OCI-LY1 (cell line): ENCODE measurements at regions not wholly inside any gene's neighbourhood (a gene's known extent, or its start where the extent isn't known, plus 50 kb on each side); places are given as distances from the start of the nearest gene placed in this dataset.

Experiments used
- H2AFZ ChIP-seq: fragments of 200-600 bp; sonication (generic), shearing (Covaris generic); 2 replicates; pipeline ENCODE4 v1.6.0; 2014; ENCODE audit warnings: antibody characterized with exemption, mild to moderate bottlenecking, low read length
- H3F3A ChIP-seq: fragments of 200-600 bp; sonication (generic), shearing (Covaris generic); 2 replicates; pipeline ENCODE4 v1.6.0; 2014; ENCODE audit warnings: mild to moderate bottlenecking, antibody characterized with exemption, low read length, moderate library complexity; ENCODE audit not compliant: insufficient read depth
- H3K27ac ChIP-seq: fragments of 200-600 bp; sonication (generic); 2 replicates; pipeline ENCODE4 v1.5.1; 2014; ENCODE audit warnings: low read length, mixed run types, mild to moderate bottlenecking, low read depth; ENCODE audit not compliant: poor library complexity, severe bottlenecking
- H3K27me3 ChIP-seq: fragments of 200-600 bp; sonication (generic); 2 replicates; pipeline ENCODE4 v1.6.0; 2014; ENCODE audit warnings: antibody characterized with exemption, mild to moderate bottlenecking, low read length, moderate library complexity; ENCODE audit not compliant: insufficient read depth
- H3K36me3 ChIP-seq: fragments of 200-600 bp; sonication (generic); 2 replicates; pipeline ENCODE4 v1.6.1; 2014; ENCODE audit warnings: mild to moderate bottlenecking, antibody characterized with exemption, low read length, moderate library complexity, mixed read lengths; ENCODE audit not compliant: insufficient read depth
- H3K4me1 ChIP-seq: fragments of 200-600 bp; sonication (generic); 2 replicates; pipeline ENCODE4 v1.5.1; 2014; ENCODE audit warnings: mild to moderate bottlenecking, low read length, moderate library complexity; ENCODE audit not compliant: insufficient read depth, severe bottlenecking
- H3K4me2 ChIP-seq: fragments of 200-600 bp; sonication (generic), shearing (Covaris generic); 2 replicates; pipeline ENCODE4 v1.6.1; 2014; ENCODE audit warnings: low read length
- H3K4me3 ChIP-seq: fragments of 200-600 bp; sonication (generic); 2 replicates; pipeline ENCODE4 v1.5.1; 2014; ENCODE audit warnings: low read length, low read depth, mild to moderate bottlenecking, mixed read lengths; ENCODE audit not compliant: poor library complexity, severe bottlenecking
- H3K79me2 ChIP-seq: fragments of 200-600 bp; shearing (Covaris generic); 2 replicates; pipeline ENCODE4 v1.6.1; 2016; ENCODE audit warnings: mixed run types, low read length, mixed read lengths; ENCODE audit not compliant: insufficient read depth
- H3K9ac ChIP-seq: fragments of 200-600 bp; sonication (generic), shearing (Covaris generic); 2 replicates; pipeline ENCODE4 v1.6.1; 2014; ENCODE audit warnings: mild to moderate bottlenecking, low read length, mixed read lengths
- H3K9me2 ChIP-seq: fragments of 200-600 bp; sonication (generic), shearing (Covaris generic); 2 replicates; pipeline ENCODE4 v1.6.1; 2014; ENCODE audit warnings: low read depth, mild to moderate bottlenecking, low read length, mixed read lengths
- H3K9me3 ChIP-seq: fragments of 200-600 bp; shearing (Covaris generic); 2 replicates; pipeline ENCODE4 v1.6.1; 2014; ENCODE audit warnings: low read length, mixed read lengths
- H4K20me1 ChIP-seq: fragments of 200-600 bp; sonication (generic), shearing (Covaris generic); 2 replicates; pipeline ENCODE4 v1.6.0; 2016; ENCODE audit warnings: mild to moderate bottlenecking, low read length; ENCODE audit not compliant: insufficient read depth
- EZH2 ChIP-seq: fragments of 200-600 bp; sonication (generic), shearing (Covaris generic); IDR thresholded peaks from 2 replicates; pipeline ENCODE4 v1.8.0; 2017; ENCODE audit warnings: borderline replicate concordance, mixed run types, mild to moderate bottlenecking, antibody characterized with exemption, low read length, moderate library complexity, mixed read lengths
- TF ChIP-seq, protein P1 (sequence below): fragments of 200-600 bp; sonication (generic), shearing (Covaris generic); IDR thresholded peaks from 2 replicates; pipeline ENCODE4 v1.5.1; 2017; ENCODE audit warnings: mild to moderate bottlenecking, antibody characterized with exemption, low read length, moderate library complexity, mixed read lengths

DNA sequence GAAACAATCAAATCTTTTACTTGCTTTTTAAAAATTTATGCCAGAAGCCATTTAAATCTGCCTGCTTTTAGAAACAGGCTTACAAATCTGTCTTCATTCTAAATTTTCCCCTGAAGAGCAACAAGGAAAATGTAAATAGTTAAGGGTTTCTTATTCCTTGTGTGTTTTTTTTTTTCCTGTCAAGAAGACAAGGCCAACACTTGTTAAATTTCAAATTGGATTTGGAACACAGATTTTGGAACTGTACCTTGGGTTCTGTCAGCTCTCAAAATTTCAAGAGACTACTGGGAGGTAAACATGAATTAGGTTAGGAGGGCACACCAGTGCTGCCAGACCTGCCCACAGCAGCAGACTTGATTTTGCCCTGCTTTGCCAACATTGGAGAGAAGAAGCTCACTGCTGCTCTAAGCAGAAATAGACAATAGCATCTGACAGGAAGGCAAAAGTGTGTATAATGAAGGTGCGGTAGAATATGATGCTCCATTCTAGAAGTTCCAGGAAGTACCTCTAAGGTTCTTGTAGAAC, 121.7 kb downstream of the NHLRC3 start:
- H3K4me1 ChIP-seq, result no peaks in the 10 kb centered on the region

DNA sequence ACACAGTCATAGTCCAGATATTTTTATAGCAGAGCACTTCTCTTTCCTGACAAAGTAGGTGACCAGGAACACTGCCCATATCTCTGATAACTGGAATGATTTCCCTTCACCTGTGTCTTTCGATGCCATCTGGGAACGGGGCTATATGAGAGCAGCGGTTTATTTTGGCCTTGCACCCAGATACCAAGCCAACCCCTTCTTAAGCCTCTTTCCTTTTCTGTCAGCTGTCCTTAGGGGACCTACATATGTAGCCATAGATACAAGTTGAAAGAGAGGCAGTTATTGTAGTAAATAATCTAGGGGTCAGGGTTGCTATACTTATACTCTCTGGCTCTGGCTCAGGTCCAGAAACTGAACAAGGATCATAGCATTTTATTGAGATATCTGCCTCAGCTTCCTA, 128.8 kb downstream of the NHLRC3 start:
- no peaks in the 10 kb centered on the region for H3F3A ChIP-seq
- H3K4me1 ChIP-seq, result no peaks in the 10 kb centered on the region
- H3K36me3 ChIP-seq, result no peaks in the 10 kb centered on the region
- H3K9me3 ChIP-seq, result no peaks in the 10 kb centered on the region
- H4K20me1 ChIP-seq, result no peaks in the 10 kb centered on the region
- no peaks in the 10 kb centered on the region for H3K79me2 ChIP-seq
- no peak overlapping the region for H3K4me2 ChIP-seq
- TF ChIP-seq, protein P1, sequence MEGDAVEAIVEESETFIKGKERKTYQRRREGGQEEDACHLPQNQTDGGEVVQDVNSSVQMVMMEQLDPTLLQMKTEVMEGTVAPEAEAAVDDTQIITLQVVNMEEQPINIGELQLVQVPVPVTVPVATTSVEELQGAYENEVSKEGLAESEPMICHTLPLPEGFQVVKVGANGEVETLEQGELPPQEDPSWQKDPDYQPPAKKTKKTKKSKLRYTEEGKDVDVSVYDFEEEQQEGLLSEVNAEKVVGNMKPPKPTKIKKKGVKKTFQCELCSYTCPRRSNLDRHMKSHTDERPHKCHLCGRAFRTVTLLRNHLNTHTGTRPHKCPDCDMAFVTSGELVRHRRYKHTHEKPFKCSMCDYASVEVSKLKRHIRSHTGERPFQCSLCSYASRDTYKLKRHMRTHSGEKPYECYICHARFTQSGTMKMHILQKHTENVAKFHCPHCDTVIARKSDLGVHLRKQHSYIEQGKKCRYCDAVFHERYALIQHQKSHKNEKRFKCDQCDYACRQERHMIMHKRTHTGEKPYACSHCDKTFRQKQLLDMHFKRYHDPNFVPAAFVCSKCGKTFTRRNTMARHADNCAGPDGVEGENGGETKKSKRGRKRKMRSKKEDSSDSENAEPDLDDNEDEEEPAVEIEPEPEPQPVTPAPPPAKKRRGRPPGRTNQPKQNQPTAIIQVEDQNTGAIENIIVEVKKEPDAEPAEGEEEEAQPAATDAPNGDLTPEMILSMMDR, result no peak
- no peak for TF ChIP-seq EZH2
- H3K27ac ChIP-seq, result no peak overlapping the region
- H3K4me3 ChIP-seq, result no peak overlapping the region
- H3K9me2 ChIP-seq, result no peaks in the 10 kb centered on the region
- H3K27me3 ChIP-seq, result no peaks in the 10 kb centered on the region
- no peak overlapping the region for H3K9ac ChIP-seq
- no peak overlapping the region for H2AFZ ChIP-seq

More for the DNA sequence above, 121.7 kb downstream of the NHLRC3 start:
- no peak for TF ChIP-seq EZH2
- TF ChIP-seq, protein P1, result no peak
- Histone ChIP-seq H3K4me3 (no peak overlapping the region), H3K36me3 (no peaks in the 10 kb centered on the region), H3K9me2 (no peaks in the 10 kb centered on the region), H3K79me2 (no peaks in the 10 kb centered on the region), H3K27ac (no peak overlapping the region), H3F3A (no peaks in the 10 kb centered on the region), H2AFZ (no peak overlapping the region), H3K27me3 (no peaks in the 10 kb centered on the region), H3K4me2 (no peak overlapping the region), H3K9ac (no peak overlapping the region), H3K9me3 (no peaks in the 10 kb centered on the region), H4K20me1 (no peaks in the 10 kb centered on the region)

DNA sequence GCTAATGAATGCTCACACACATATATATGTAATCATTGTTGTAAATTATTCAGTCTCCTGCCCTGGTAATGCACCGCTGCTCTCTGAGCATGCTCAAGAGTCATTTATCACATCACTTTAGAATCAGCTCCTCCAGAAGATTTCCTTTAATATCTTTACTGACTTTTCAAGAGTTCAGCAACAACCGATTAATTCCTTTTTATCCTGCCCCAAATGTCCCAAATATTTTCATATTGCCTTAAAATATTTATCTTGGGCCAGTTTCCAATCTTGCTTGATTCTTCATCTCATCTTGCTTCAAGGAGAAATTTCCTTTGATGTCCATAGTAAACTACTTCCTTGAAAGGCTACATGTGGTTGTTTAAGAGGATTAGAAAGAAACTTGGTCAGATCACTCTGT, 132.5 kb downstream of the NHLRC3 start:
- Histone ChIP-seq H3K9me2 (no peaks in the 10 kb centered on the region), H3F3A (no peaks in the 10 kb centered on the region), H3K9ac (no peak overlapping the region), H3K27ac (no peak overlapping the region), H2AFZ (no peak overlapping the region), H3K9me3 (no peaks in the 10 kb centered on the region), H3K36me3 (no peaks in the 10 kb centered on the region), H4K20me1 (no peaks in the 10 kb centered on the region), H3K79me2 (no peaks in the 10 kb centered on the region), H3K4me3 (no peak overlapping the region), H3K27me3 (no peaks in the 10 kb centered on the region), H3K4me2 (no peak overlapping the region), H3K4me1 (no peaks in the 10 kb centered on the region)
- TF ChIP-seq, protein P1, result no peak
- no peak for TF ChIP-seq EZH2
